Endothelial cell of umbilical vein (primary cell): ENCODE measurements at regions not wholly inside any gene's neighbourhood (a gene's known extent, or its start where the extent isn't known, plus 50 kb on each side); places are given as distances from the start of the nearest gene placed in this dataset.

Experiments
- BruUV-seq: library from RNA; stranded (reverse); fragments of 400-500 nt; replicated peaks from 2 replicates; lab custom pipeline; 2021; lab: Mats Ljungman, UMichigan
- CTCF ChIA-PET: fragments of 300-600, 350-600 bp; sonication (Branson Sonifier 250); formaldehyde crosslinking; loops from one replicate; lab custom pipeline; 2021; ENCODE audit warnings: antibody characterized with exemption, inconsistent platforms; lab: Charles Lee
- POLR2A ChIA-PET: fragments of 300-600, 350-600 bp; sonication (Branson Sonifier 250); formaldehyde crosslinking; loops from one replicate; lab custom pipeline; 2021; ENCODE audit warnings: antibody characterized with exemption, inconsistent platforms; lab: Charles Lee
- DNase-seq: peaks from one replicate; pipeline ENCODE4 v3.0.0-alpha.2; 2011; ENCODE audit warnings: low read depth, low spot score
- FAIRE-seq: peaks from 2 replicates; lab custom pipeline; 2011; peaks lifted over from hg19 to GRCh38; lab: Jason Lieb, UNC
- H2AFZ ChIP-seq: 2 replicates; pipeline ENCODE4 v1.6.0; 2012; ENCODE audit warnings: low read depth, low read length, control low read depth, inconsistent platforms
- H3K27ac ChIP-seq: 2 replicates; pipeline ENCODE4 v1.5.1; 2011; ENCODE audit warnings: low read depth, mild to moderate bottlenecking, control low read depth, low read length, moderate library complexity; ENCODE audit not compliant: insufficient read depth
- H3K27me3 ChIP-seq, 2 experiments: 2 replicates each; pipeline versions ENCODE4 v1.6.0 to v1.6.1; 2011; ENCODE audit warnings: low read length in 2 of 2, mixed read lengths in 1 of 2; ENCODE audit not compliant: control insufficient read depth in 2 of 2, insufficient read depth in 2 of 2
- H3K36me3 ChIP-seq, 2 experiments: 2 replicates in 1 of 2; 3 replicates in 1 of 2; pipeline ENCODE4 v1.5.1; 2011; ENCODE audit warnings: low read length in 2 of 2, mild to moderate bottlenecking in 1 of 2, moderate library complexity in 1 of 2; ENCODE audit not compliant: control insufficient read depth in 2 of 2, insufficient read depth in 2 of 2; ENCODE audit errors: extremely low read depth in 1 of 2
- H3K4me1 ChIP-seq: 3 replicates; pipeline ENCODE4 v1.5.1; 2011; ENCODE audit warnings: mild to moderate bottlenecking, low read length; ENCODE audit not compliant: control insufficient read depth, insufficient read depth; ENCODE audit errors: extremely low read depth
- H3K4me2 ChIP-seq: 2 replicates; pipeline ENCODE4 v1.6.1; 2011; ENCODE audit warnings: low read length, control low read depth, mixed read lengths; ENCODE audit not compliant: insufficient read depth
- H3K4me3 ChIP-seq, 3 experiments: fragments of 200-600 bp in 1 of 3; sonication (generic), shearing (Covaris generic) in 1 of 3; replicated peaks in 1 of 3; 2 replicates each; pipeline ENCODE4 v1.5.1; 2011 to 2016; ENCODE audit warnings: control low read depth in 3 of 3, low read length in 3 of 3, mild to moderate bottlenecking in 2 of 3, inconsistent platforms in 1 of 3, low read depth in 1 of 3, moderate library complexity in 1 of 3; ENCODE audit not compliant: insufficient read depth in 1 of 3
- H3K79me2 ChIP-seq: 2 replicates; pipeline ENCODE4 v1.6.0; 2012; ENCODE audit warnings: low read length, inconsistent platforms; ENCODE audit not compliant: control insufficient read depth, insufficient read depth
- H3K9ac ChIP-seq: replicated peaks from 2 replicates; pipeline ENCODE3; 2011; ENCODE audit warnings: low read length, control low read depth; ENCODE audit not compliant: insufficient read depth; ENCODE audit errors: extremely low read depth
- H3K9me1 ChIP-seq: replicated peaks from 3 replicates; pipeline ENCODE4 v1.6.0; 2011; ENCODE audit warnings: mild to moderate bottlenecking, low read length; ENCODE audit not compliant: control insufficient read depth, insufficient read depth; ENCODE audit errors: extremely low read depth
- H3K9me3 ChIP-seq: replicated peaks from 2 replicates; pipeline ENCODE4 v1.5.1; 2012; ENCODE audit warnings: low read length, inconsistent platforms; ENCODE audit not compliant: control insufficient read depth, insufficient read depth
- H4K20me1 ChIP-seq: replicated peaks from 2 replicates; pipeline ENCODE3; 2011; ENCODE audit warnings: mild to moderate bottlenecking, low read length; ENCODE audit not compliant: control insufficient read depth, insufficient read depth; ENCODE audit errors: extremely low read depth
- CTCF ChIP-seq, 2 donors: IDR thresholded peaks; 1 replicate in 1 of 2; 2 replicates in 1 of 2; pipeline ENCODE4 v1.5.1; 2011; ENCODE audit warnings: low read length in 2 of 2, mild to moderate bottlenecking in 2 of 2, moderate library complexity in 2 of 2, control low read depth in 1 of 2, inconsistent platforms in 1 of 2, low read depth in 1 of 2; ENCODE audit not compliant: insufficient read depth in 1 of 2; ENCODE audit errors: extremely low read depth in 1 of 2
- EZH2 ChIP-seq: IDR thresholded peaks from 2 replicates; pipeline ENCODE4 v1.6.1; 2012; ENCODE audit warnings: borderline replicate concordance, low read depth, mild to moderate bottlenecking, moderate library complexity, low read length, inconsistent platforms; ENCODE audit not compliant: severe bottlenecking
- FOS ChIP-seq: IDR thresholded peaks from 2 replicates; pipeline ENCODE4 v1.6.1; 2011; ENCODE audit warnings: mild to moderate bottlenecking, low read length, moderate library complexity, borderline replicate concordance; ENCODE audit not compliant: insufficient read depth
- GATA2 ChIP-seq: IDR thresholded peaks from 2 replicates; pipeline ENCODE4 v1.7.0; 2011; ENCODE audit warnings: low read depth, mild to moderate bottlenecking, moderate library complexity, mixed read lengths, low read length; ENCODE audit not compliant: insufficient read length, insufficient read depth
- JUN ChIP-seq: IDR thresholded peaks from 2 replicates; pipeline ENCODE4 v1.6.1; 2011; ENCODE audit warnings: borderline replicate concordance, low read depth; ENCODE audit not compliant: insufficient read length, insufficient read depth
- MAX ChIP-seq: IDR thresholded peaks from 2 replicates; pipeline ENCODE4 v1.6.1; 2011; ENCODE audit not compliant: insufficient read depth, insufficient read length
- MYC ChIP-seq: IDR thresholded peaks from one replicate; pipeline ENCODE4 v1.6.1; 2011; ENCODE audit warnings: mild to moderate bottlenecking, low read depth, low read length
- POLR2A ChIP-seq: IDR thresholded peaks from 2 replicates; pipeline ENCODE4 v1.6.1; 2012; ENCODE audit warnings: low read depth, mild to moderate bottlenecking, control low read depth, low read length
- POLR2AphosphoS5 ChIP-seq: IDR thresholded peaks from 2 replicates; pipeline ENCODE4 v1.6.1; 2012; ENCODE audit warnings: low read depth, mild to moderate bottlenecking, control low read depth, low read length, moderate library complexity; ENCODE audit not compliant: insufficient read depth
- dilution Hi-C: fragments of 300-500 bp; cut with MboI; formaldehyde crosslinking; loops from one replicate; pipeline ENCODE4 v1.15.0; 2019; ENCODE audit warnings: low sequenced_read_pairs; ENCODE audit not compliant: extremely low pct_ligation_motif_present
- intact Hi-C: fragments of 100-400 bp; cut with micrococcal nuclease; formaldehyde crosslinking; loops from one replicate; pipeline ENCODE4 v1.10.0; 2022

- dilution Hi-C loops (no loop called here), intact Hi-C loops (no loop called here)
- H3K36me3 ChIP-seq = no peaks in the 10 kb centered on the region
- no peaks in the 10 kb centered on the region for H3K79me2 ChIP-seq
- peaks cover 8% of the 10 kb centered on the region for H3K4me1 ChIP-seq
- H3K4me2 ChIP-seq = no peak overlapping the region
- POLR2A ChIA-PET = no interaction called here
- no peaks in the 10 kb centered on the region for H3K9me3 ChIP-seq
- DNase-seq = no peak
- CTCF ChIA-PET = interaction anchor here (1.2 to 2.0 kb wide), 4 partner anchors 10 to 109 kb away, joined by 3 to 7 read pairs (median 4); no protein-coding TSS in a partner anchor
- no peak for FAIRE-seq
- no peak overlapping the region for H2AFZ ChIP-seq
- BruUV-seq = no TSS peak
- no peaks in the 10 kb centered on the region for H3K9me1 ChIP-seq
- TF ChIP-seq POLR2AphosphoS5 (no peak), EZH2 (no peak), GATA2 (no peak), FOS (no peak), CTCF (IDR thresholded peaks at IDR 0.05; ENCODE audit: extremely low read depth in 1 of 2, insufficient read depth in 1 of 2, low read depth in 1 of 2, low read length in 2 of 2) (no peak), MYC (no peak), MAX (no peak), POLR2A (no peak), JUN (no peak)
- no peak overlapping the region for H3K4me3 ChIP-seq
- H4K20me1 ChIP-seq = no peaks in the 10 kb centered on the region
- H3K9ac ChIP-seq = no peak overlapping the region
- no peaks in the 10 kb centered on the region for H3K27me3 ChIP-seq
- H3K27ac ChIP-seq = no peak overlapping the region
Observed at GRCh38 chr2:207284556-207285472, 119.1 kb upstream of the KLF7 start.
